Retinal pigment epithelial cell (primary cell): ENCODE measurements at regions not wholly inside any gene's neighbourhood (a gene's known extent, or its start where the extent isn't known, plus 50 kb on each side); places are given as distances from the start of the nearest gene placed in this dataset.

ENCODE experiments used
- DNase-seq: peaks from one replicate; pipeline ENCODE4 v3.0.0-alpha.2; 2010; ENCODE audit warnings: low read depth
- H3K4me3 ChIP-seq: 2 replicates; pipeline ENCODE4 v1.5.1; 2011; ENCODE audit warnings: mild to moderate bottlenecking, low read length, control low read depth, moderate library complexity
- TF ChIP-seq, protein P1 (sequence below): conservative IDR thresholded peaks from 2 replicates; pipeline ENCODE4 v1.5.1; 2011; ENCODE audit warnings: low read depth, low read length, control low read depth, inconsistent platforms

DNA sequence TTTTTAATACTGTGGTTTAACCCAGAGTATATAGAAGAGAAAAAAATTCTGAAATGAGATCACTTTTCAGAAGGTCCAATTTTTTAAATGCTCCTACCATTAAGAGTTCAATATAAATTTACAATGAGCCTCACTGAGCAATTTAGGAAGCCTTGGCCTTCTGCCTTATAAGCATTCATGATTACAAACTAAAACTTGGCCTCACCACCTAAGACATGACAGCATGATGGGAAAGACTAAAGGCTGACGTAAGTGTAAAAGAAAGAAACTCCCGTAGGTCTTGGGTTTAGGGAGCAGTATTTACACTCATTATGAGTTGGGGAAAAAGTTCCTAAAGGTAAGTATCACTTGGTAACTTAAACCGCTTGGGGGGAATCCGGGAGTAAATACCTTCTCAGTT, 70.7 kb upstream of the ESRRG start:
- no peak for DNase-seq
- TF ChIP-seq, protein P1, sequence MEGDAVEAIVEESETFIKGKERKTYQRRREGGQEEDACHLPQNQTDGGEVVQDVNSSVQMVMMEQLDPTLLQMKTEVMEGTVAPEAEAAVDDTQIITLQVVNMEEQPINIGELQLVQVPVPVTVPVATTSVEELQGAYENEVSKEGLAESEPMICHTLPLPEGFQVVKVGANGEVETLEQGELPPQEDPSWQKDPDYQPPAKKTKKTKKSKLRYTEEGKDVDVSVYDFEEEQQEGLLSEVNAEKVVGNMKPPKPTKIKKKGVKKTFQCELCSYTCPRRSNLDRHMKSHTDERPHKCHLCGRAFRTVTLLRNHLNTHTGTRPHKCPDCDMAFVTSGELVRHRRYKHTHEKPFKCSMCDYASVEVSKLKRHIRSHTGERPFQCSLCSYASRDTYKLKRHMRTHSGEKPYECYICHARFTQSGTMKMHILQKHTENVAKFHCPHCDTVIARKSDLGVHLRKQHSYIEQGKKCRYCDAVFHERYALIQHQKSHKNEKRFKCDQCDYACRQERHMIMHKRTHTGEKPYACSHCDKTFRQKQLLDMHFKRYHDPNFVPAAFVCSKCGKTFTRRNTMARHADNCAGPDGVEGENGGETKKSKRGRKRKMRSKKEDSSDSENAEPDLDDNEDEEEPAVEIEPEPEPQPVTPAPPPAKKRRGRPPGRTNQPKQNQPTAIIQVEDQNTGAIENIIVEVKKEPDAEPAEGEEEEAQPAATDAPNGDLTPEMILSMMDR = no peak
- no peak overlapping the region for H3K4me3 ChIP-seq

DNA sequence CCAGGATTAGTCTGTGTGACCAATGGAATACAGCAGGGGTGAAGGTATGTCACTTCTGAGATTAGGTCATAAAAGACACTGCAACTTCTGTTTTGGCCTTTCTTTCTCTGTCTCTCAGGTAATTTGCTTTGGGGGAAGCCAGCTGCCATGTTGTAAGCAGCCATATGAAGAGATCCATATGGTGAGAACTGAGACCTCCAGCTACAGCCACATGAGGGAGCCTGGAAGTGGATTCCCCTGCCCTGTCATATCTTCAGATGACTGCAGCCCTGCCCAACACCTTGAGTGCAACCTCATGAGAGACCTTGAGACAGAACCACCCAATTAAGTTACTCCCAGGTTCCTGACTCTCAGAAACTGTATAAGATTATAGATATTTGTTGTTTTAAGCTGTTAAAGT, 70.1 kb upstream of the ESRRG start:
- H3K4me3 ChIP-seq = no peak overlapping the region
- TF ChIP-seq, protein P1 = no peak
- DNase-seq = no peak

DNA sequence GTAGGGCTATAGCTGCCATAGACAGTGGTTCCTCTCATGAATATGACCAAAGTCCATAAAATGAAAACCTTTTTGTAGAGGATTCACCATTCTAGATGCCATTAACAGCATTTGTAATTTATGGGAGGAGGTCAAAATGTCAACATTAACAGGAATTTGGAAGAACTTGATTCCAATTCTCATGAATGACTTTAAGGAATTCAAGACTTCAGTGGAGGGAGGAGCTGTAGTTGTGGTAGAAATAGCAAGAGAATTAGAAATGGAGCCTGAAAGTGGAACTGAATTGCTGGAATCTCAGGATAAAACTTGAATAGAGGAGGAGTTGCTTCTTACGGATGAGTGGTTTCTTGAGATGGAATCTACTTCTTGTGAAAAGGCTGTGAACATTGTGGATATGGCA, 65.4 kb upstream of the ESRRG start:
- no peak overlapping the region for H3K4me3 ChIP-seq
- DNase-seq = no peak
- TF ChIP-seq, protein P1 = no peak

DNA sequence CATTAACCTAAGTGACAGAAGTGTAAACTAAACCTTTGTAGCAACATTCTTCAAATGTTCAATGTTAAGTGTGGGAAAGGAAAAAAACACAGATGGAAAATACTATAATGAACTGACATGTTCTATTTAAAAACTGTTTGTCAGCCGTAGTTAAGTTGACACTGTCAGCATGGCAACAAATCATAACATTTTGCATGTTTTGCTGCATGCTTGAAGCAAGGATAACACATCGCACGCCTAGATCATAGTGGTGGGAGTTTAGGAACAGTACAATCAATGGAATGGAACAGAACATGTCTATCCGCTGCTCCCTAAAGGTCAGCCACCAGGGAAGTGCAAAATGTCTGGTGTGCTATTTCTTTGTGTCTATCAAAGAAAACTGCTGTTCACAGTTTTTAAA, 62.5 kb upstream of the ESRRG start:
- H3K4me3 ChIP-seq = no peak overlapping the region
- no peak for DNase-seq
- TF ChIP-seq, protein P1 = no peak

DNA sequence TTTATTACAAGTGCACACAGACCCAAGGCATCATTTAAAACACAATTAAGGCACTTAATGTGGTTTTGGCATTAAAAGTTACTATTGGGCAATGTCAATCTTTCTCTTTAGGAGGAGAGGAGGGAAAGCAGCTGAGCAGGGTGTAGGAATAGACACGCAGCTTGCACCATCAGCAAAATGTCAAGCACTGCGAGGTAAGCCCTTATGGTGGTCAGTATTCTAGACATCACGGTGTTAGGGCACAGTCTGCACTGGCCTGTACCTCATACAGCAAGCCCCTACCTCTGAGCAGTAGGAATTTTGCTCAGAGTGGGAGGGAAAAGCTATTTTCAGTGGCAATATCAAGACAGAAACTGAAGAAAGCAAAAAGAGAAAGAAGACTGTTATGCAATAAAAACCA, 62.0 kb upstream of the ESRRG start:
- TF ChIP-seq, protein P1 = no peak
- no peak overlapping the region for H3K4me3 ChIP-seq
- DNase-seq = no peak

DNA sequence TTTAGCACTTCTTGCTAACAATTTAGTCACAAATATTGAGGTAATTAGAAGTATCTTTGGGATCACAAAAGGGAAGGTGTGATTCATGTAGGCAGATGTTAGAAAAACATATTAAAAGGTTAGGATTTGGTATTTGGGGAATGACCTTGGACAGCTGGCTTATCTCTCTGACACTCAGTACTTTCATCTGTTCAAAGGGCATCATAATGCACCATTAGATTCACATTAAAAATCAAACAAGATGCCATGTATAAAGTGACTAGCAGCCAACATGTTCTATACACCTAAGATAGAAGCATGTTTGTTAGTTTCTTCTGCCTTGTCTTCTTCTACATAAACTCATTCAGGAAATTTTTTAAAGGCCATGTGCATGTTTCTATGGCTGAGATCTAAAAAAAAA, 56.5 kb upstream of the ESRRG start:
- DNase-seq = no peak
- H3K4me3 ChIP-seq = no peak overlapping the region
- TF ChIP-seq, protein P1 = no peak

DNA sequence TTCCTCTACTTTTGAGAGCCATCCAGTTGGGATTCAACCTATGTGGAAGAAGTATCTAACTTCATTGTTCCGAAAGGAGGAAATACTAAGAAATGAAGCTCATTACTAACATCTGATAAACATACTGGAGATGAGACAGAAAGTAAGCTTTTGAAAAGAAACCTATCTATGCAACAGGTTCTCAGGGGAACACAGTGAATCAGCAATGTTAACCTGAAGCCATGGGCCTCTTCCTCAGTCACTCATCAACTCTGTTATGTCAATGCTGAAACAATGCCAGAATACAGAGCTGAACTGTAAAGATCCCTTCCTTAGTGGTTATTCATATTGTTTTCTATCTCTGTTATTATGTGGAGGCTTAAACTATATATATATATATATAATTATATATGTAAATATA, 55.5 kb upstream of the ESRRG start:
- TF ChIP-seq, protein P1 = no peak
- DNase-seq = no peak

More for the DNA sequence above, 55.5 kb upstream of the ESRRG start:
- no peak overlapping the region for H3K4me3 ChIP-seq
